ENCODE measurements at regions not wholly inside any gene's neighbourhood (a gene's known extent, or its start where the extent isn't known, plus 50 kb on each side); places are given as distances from the start of the nearest gene placed in this dataset.

GRCh38 chr7:112896026-112896601 lies 105.9 kb upstream of the TMEM168 start:
- no peak for TF ChIP-seq POLR2A (IDR thresholded peaks at IDR 0.05; ENCODE audit: low read depth, low read length)
- no peak for TF ChIP-seq POLR2AphosphoS5 (IDR thresholded peaks at IDR 0.05; ENCODE audit: low read depth, low read length)
